ENCODE measurements at regions not wholly inside any gene's neighbourhood (a gene's known extent, or its start where the extent isn't known, plus 50 kb on each side); places are given as distances from the start of the nearest gene placed in this dataset.
"Not testable (repeated sequence)": the region's sequence is repeated elsewhere in the genome, so short reads cannot be mapped to it uniquely, and the experiment has no call there.

DNA sequence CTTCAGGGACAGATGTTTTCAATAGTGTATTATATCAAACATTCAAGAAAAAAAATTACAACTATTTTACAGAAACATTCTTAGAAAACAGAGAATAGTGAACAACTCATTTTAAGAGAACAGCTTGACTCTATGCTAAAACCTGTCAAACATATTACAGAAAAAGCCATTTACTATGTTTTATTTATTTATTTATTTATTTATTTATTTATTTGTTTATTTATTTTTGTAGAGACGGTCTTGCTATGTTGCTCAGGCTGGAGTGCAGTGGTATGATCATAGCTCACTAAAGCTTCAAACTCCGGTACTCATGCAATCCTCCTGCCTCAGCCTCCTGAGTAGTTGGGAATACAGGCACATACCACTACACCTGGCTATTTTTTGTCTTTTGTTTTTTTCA is 317.9 kb upstream of the HTR1E start:
- TF ChIP-seq, protein P1, sequence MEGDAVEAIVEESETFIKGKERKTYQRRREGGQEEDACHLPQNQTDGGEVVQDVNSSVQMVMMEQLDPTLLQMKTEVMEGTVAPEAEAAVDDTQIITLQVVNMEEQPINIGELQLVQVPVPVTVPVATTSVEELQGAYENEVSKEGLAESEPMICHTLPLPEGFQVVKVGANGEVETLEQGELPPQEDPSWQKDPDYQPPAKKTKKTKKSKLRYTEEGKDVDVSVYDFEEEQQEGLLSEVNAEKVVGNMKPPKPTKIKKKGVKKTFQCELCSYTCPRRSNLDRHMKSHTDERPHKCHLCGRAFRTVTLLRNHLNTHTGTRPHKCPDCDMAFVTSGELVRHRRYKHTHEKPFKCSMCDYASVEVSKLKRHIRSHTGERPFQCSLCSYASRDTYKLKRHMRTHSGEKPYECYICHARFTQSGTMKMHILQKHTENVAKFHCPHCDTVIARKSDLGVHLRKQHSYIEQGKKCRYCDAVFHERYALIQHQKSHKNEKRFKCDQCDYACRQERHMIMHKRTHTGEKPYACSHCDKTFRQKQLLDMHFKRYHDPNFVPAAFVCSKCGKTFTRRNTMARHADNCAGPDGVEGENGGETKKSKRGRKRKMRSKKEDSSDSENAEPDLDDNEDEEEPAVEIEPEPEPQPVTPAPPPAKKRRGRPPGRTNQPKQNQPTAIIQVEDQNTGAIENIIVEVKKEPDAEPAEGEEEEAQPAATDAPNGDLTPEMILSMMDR (IDR thresholded peaks at IDR 0.05; ENCODE audit: insufficient read depth, low read depth, low read length): no peak
- H3K4me3 ChIP-seq (ENCODE audit: low read depth, low read length): no peak overlapping the region
- no peak for DNase-seq (ENCODE audit: low read depth)

DNA sequence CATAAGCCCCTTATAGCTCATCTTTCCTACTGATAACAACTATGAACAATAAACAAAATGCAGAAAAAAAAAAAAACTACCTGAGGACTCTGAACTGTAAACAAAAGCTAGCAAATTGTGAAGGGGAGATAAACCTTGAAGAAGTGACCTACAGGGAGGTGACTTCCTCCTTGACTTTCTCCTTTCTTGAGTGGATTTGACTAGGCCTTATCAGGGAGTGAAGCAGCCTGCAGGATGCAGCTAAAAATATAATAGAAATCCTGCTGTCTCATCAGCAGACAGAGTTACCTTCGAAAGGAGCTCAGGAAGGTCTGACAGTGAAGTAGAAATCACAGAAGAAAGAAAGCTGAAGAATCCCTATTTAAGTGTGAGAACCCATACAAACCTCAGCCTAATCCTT is 322.0 kb upstream of the HTR1E start:
- DNase-seq (ENCODE audit: low read depth): no peak
- TF ChIP-seq, protein P1 (IDR thresholded peaks at IDR 0.05; ENCODE audit: insufficient read depth, low read depth, low read length): no peak
- H3K4me3 ChIP-seq (ENCODE audit: low read depth, low read length): no peak overlapping the region

DNA sequence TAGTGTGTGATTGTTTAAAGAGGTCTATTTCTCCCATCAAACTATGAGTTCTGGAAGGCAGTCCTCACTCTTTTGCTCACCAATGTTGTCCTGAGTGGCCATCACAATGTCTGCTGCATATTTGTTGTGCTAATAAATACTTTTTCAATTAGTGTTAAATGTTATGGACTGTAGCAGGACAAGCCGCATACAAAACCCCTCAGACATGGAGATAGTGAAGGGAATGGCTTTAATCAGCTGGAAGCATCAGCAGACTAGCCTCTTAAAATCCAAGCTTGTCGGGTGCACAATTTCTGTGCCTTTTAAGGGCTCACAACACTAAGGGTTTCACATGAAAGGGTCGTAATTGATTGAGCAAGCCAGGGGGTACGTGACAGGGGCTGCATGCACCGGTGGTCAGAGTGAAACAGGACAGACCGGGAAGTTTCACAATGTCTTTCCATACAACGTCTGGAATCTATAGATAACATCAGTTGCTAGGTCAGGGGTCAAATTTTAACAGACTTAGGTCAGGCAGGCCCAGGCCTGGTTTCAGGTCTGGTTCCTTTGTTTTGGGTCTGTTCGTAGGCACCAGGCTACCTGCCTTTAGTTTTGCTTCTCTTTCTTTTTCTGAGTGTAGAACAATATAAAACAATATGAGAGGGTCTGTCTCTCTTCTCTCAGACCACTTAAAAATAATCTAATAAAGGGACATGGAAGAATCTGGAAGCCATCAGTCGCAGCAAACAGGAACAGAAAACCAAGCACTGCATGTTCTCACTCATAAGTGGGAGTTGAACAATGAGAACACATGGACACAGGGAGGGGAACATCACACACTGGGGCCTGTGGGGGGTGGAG is 327.6 kb upstream of the HTR1E start:
- no peak overlapping the region for H3K4me3 ChIP-seq (ENCODE audit: low read depth, low read length)
- TF ChIP-seq, protein P1 (IDR thresholded peaks at IDR 0.05; ENCODE audit: insufficient read depth, low read depth, low read length): no peak
- no peak for DNase-seq (ENCODE audit: low read depth)

DNA sequence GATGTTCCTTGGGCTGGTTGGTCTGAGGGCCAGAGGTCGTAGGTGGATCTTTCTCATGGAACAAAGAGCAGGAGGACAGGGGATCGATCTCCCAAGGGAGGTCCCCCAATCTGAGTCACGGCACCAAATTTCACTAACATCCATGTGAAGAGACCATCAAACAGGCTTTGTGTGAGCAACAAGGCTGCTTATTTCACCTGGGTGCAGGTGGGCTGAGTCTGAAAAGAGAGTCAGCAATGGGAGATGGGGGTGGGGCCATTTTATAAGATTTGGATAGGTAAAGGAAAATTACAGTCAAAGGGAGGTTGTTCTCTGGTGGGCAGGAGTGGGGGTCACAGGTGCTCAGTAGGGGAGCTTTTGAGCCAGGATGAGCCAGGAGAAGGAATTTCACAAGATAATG is 334.0 kb upstream of the HTR1E start:
- H3K4me3 ChIP-seq (ENCODE audit: low read depth, low read length); DNase-seq (ENCODE audit: low read depth): not testable (repeated sequence)

- DNase-seq (ENCODE audit: low read depth); H3K4me3 ChIP-seq (ENCODE audit: low read depth, low read length): not testable (repeated sequence)
These were observed 335.2 kb upstream of the HTR1E start for GRCh38 chr6:86602093-86602492.

DNA sequence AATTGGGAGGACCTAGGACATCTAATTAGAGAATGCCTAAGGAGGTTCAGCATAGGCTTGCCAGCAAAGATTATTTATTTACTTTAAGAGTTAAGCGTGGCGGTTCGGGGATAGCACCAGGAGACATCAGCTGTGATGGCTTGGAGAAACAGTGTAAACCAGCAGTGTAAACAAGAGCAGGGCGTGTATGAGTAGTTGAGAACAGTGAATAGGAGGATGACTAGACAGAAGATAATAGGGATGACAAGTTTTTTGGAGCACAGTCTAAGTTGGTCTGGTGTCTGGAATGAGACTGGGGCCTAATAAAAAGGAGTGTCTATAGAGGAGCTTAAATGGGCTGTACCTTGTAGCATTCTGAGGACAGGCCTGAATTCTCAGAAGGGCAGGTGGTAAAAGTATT is 338.4 kb upstream of the HTR1E start:
- not testable (repeated sequence) for DNase-seq (ENCODE audit: low read depth); H3K4me3 ChIP-seq (ENCODE audit: low read depth, low read length)

- H3K4me3 ChIP-seq (ENCODE audit: low read depth, low read length): no peak overlapping the region
- DNase-seq (ENCODE audit: low read depth): no peak
- TF ChIP-seq, protein P1 (IDR thresholded peaks at IDR 0.05; ENCODE audit: insufficient read depth, low read depth, low read length): no peak
These were observed 341.7 kb upstream of the HTR1E start for GRCh38 chr6:86595641-86596040.

DNA sequence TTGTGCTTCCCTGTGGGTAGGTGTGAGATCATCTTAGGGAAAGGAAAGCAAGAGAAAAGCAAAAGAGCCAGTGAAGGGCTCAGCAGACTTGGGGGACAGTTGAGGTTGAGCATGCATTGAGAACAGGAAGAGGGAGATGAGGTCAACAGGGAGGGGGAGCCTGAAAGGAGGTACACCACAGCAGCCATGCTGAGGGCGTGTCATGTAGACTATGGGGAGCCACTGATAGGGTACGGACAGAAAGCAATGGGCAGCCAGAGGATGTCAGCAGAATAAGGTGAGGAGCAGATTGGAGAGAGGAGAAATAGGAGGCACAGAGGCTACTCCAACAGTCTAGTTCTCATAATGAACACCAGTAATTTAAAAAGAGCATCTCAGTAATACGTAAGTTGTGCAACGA is 351.1 kb upstream of the HTR1E start:
- TF ChIP-seq, protein P1 (IDR thresholded peaks at IDR 0.05; ENCODE audit: insufficient read depth, low read depth, low read length): no peak
- H3K4me3 ChIP-seq (ENCODE audit: low read depth, low read length): no peak overlapping the region
- DNase-seq (ENCODE audit: low read depth): no peak

Data from fibroblast of villous mesenchyme (primary cell).